Stimulated activated CD8-positive, alpha-beta memory T cell treated with anti-CD3 and anti-CD28 coated beads, Interleukin-12 subunit alpha, Interleukin-12 subunit beta, amount 100 ng/mL, for 1 hour (primary cell): ENCODE measurements at regions not wholly inside any gene's neighbourhood (a gene's known extent, or its start where the extent isn't known, plus 50 kb on each side); places are given as distances from the start of the nearest gene placed in this dataset.

ENCODE experiments used
- DNase-seq: peaks from one replicate; pipeline ENCODE4 v3.0.0-alpha.2; 2020; ENCODE audit warnings: low read depth

- DNase-seq, result no peak
Observed at GRCh38 chr9:126248680-126249079, 77.9 kb upstream of the MVB12B start.

GRCh38 chr9:126261584-126262356 lies 64.9 kb upstream of the MVB12B start:
- DNase-seq, result no peak

- no peak for DNase-seq
Observed at GRCh38 chr9:126262738-126263137, 63.9 kb upstream of the MVB12B start.

GRCh38 chr9:126270556-126270955 lies 56.1 kb upstream of the MVB12B start:
- no peak for DNase-seq

- no peak for DNase-seq
Observed at GRCh38 chr9:126275386-126276001, 51.1 kb upstream of the MVB12B start.

GRCh38 chr9:126276056-126276728 lies 50.4 kb upstream of the MVB12B start:
- no peak for DNase-seq
